Glomerular visceral epithelial cell (primary cell): ENCODE measurements at regions not wholly inside any gene's neighbourhood (a gene's known extent, or its start where the extent isn't known, plus 50 kb on each side); places are given as distances from the start of the nearest gene placed in this dataset.
"Not testable (repeated sequence)": the region's sequence is repeated elsewhere in the genome, so short reads cannot be mapped to it uniquely, and the experiment has no call there.

Source experiments
- DNase-seq: peaks from one replicate; pipeline ENCODE4 v3.0.0-alpha.2; 2016; ENCODE audit errors: extremely low spot score

GRCh38 chr2:236370847-236371409, 106.7 kb upstream of the ASB18 start:
- DNase-seq, result no peak

GRCh38 chr2:236375973-236376476, 111.8 kb upstream of the ASB18 start:
- DNase-seq, result no peak

- no peak for DNase-seq
These were observed 112.5 kb upstream of the ASB18 start for GRCh38 chr2:236376566-236377244.

GRCh38 chr2:236380051-236380612, 115.9 kb upstream of the ASB18 start:
- no peak for DNase-seq

GRCh38 chr2:236381253-236381652, 117.0 kb upstream of the ASB18 start:
- not testable (repeated sequence) for DNase-seq

GRCh38 chr2:236389284-236390216, 125.3 kb upstream of the ASB18 start:
- DNase-seq, result not testable (repeated sequence)

- DNase-seq, result no peak
These were observed 128.9 kb upstream of the ASB18 start for GRCh38 chr2:236393101-236393500.

- no peak for DNase-seq
These were observed 129.4 kb upstream of the ASB18 start for GRCh38 chr2:236393581-236393980.

- DNase-seq, result no peak
These were observed 130.4 kb upstream of the ASB18 start for GRCh38 chr2:236394571-236394970.

GRCh38 chr2:236395067-236395466, 130.9 kb upstream of the ASB18 start:
- DNase-seq, result no peak

- DNase-seq, result no peak
These were observed 132.7 kb upstream of the ASB18 start for GRCh38 chr2:236396818-236397350.

GRCh38 chr2:236397681-236398080, 133.5 kb upstream of the ASB18 start:
- no peak for DNase-seq

- no peak for DNase-seq
These were observed 135.2 kb upstream of the ASB18 start for GRCh38 chr2:236399409-236399808.

- no peak for DNase-seq
These were observed 135.9 kb upstream of the ASB18 start for GRCh38 chr2:236400046-236400574.

GRCh38 chr2:236400594-236401360, 136.6 kb upstream of the ASB18 start:
- DNase-seq, result no peak

GRCh38 chr2:236402033-236402790, 138.0 kb upstream of the ASB18 start:
- no peak for DNase-seq

GRCh38 chr2:236403125-236403524, 138.9 kb upstream of the ASB18 start:
- no peak for DNase-seq

GRCh38 chr2:236403811-236404210, 139.6 kb upstream of the ASB18 start:
- DNase-seq, result no peak

GRCh38 chr2:236404346-236404745, 140.1 kb upstream of the ASB18 start:
- DNase-seq, result no peak

GRCh38 chr2:236405357-236405756, 141.2 kb upstream of the ASB18 start:
- no peak for DNase-seq
